ENCODE measurements at regions not wholly inside any gene's neighbourhood (a gene's known extent, or its start where the extent isn't known, plus 50 kb on each side); places are given as distances from the start of the nearest gene placed in this dataset.

DNA sequence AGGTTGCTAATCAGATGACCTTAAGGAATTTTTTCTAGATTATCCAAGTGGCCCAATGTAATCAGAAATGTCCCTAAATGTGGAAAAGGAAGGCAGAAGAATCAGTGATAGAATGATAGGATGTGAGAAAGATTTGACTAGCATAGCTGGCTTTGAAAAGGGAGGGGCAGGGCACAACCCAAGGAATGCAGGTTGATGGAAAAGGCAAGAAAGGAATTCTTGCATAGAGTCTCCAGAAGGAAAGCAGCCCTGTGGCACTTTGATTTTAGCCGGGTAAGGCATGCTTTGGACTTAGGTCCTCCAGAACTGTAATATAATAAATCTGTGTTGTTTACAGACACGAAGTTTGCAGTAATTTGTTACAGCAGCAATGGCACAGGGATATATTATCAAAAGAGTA is 375.7 kb upstream of the B3GALT2 start:
- TF ChIP-seq CTCF (conservative IDR thresholded peaks at IDR 0.05; ENCODE audit: low read length) (no peak), EZH2phosphoT487 (IDR thresholded peaks at IDR 0.05; ENCODE audit: borderline replicate concordance) (no peak)

Measured in Loucy (cell line).